HEK293 (cell line): ENCODE measurements at regions not wholly inside any gene's neighbourhood (a gene's known extent, or its start where the extent isn't known, plus 50 kb on each side); places are given as distances from the start of the nearest gene placed in this dataset.

Source experiments
- CTCF ChIA-PET: fragments of 350-600 bp; formaldehyde crosslinking; extraction: SDS; loops from one replicate; lab custom pipeline; 2021; ENCODE audit warnings: antibody characterized with exemption; lab: Yijun Ruan, JAX
- POLR2A ChIA-PET: fragments of 300-600 bp; formaldehyde crosslinking; extraction: SDS; loops from one replicate; lab custom pipeline; 2020; ENCODE audit warnings: antibody characterized with exemption, inconsistent platforms; lab: Yijun Ruan, JAX
- H3K27ac ChIP-seq: fragments of 200-500 bp; sonication (Bioruptor generic); 2 replicates; pipeline ENCODE4 v1.5.1; 2014; ENCODE audit warnings: low read depth, low read length, control low read depth, inconsistent platforms; ENCODE audit errors: extremely low read depth
- H3K36me3 ChIP-seq, 2 experiments: fragments of 200-500 bp in 1 of 2; sonication (Bioruptor generic) in 1 of 2; 1 replicate in 1 of 2; 2 replicates in 1 of 2; pipeline ENCODE4 v1.5.1; 2014 to 2017; ENCODE audit warnings: inconsistent platforms in 2 of 2, low read length in 2 of 2; ENCODE audit not compliant: control insufficient read depth in 2 of 2, insufficient read depth in 1 of 2
- H3K4me1 ChIP-seq: fragments of 200-500 bp; sonication (Bioruptor generic); 2 replicates; pipeline ENCODE4 v1.5.1; 2014; ENCODE audit warnings: mild to moderate bottlenecking, low read length, inconsistent platforms; ENCODE audit not compliant: control insufficient read depth, insufficient read depth
- H3K4me3 ChIP-seq: 2 replicates; pipeline ENCODE4 v1.5.1; 2011; ENCODE audit warnings: low read depth, mild to moderate bottlenecking, control low read depth, low read length, moderate library complexity
- H3K9me3 ChIP-seq: fragments of 200-500 bp; sonication (Bioruptor generic); 2 replicates; pipeline ENCODE4 v1.5.1; 2014; ENCODE audit warnings: low read depth, low read length, inconsistent platforms; ENCODE audit not compliant: control insufficient read depth, insufficient read depth
- HIC1 ChIP-seq: fragments of 450-650 bp; formaldehyde crosslinking; IDR thresholded peaks from 2 replicates; pipeline ENCODE4 v1.5.1; 2016; ENCODE audit warnings: missing biosample characterization, missing genetic modification characterization
- KLF10 ChIP-seq: fragments of 450-650 bp; IDR thresholded peaks from 2 replicates; pipeline ENCODE4 v1.5.1; 2018; ENCODE audit warnings: missing biosample characterization, mild to moderate bottlenecking, missing genetic modification characterization
- KLF17 ChIP-seq: fragments of 450-650 bp; formaldehyde crosslinking; IDR thresholded peaks from 2 replicates; pipeline ENCODE4 v1.5.1; 2016; ENCODE audit warnings: missing biosample characterization, missing genetic modification characterization
- REPIN1 ChIP-seq: fragments of 450-650 bp; formaldehyde crosslinking; IDR thresholded peaks from 2 replicates; pipeline ENCODE4 v1.5.1; 2017; ENCODE audit warnings: missing biosample characterization, missing genetic modification characterization, low read depth
- ZBTB11 ChIP-seq: fragments of 450-650 bp; formaldehyde crosslinking; conservative IDR thresholded peaks from 2 replicates; pipeline ENCODE4 v1.5.1; 2016; ENCODE audit warnings: low read depth, missing biosample characterization, missing genetic modification characterization
- ZBTB21 ChIP-seq: fragments of 450-650 bp; formaldehyde crosslinking; IDR thresholded peaks from 2 replicates; pipeline ENCODE4 v1.5.1; 2017; ENCODE audit warnings: missing biosample characterization, missing genetic modification characterization
- ZBTB48 ChIP-seq: fragments of 450-650 bp; formaldehyde crosslinking; IDR thresholded peaks from 2 replicates; pipeline ENCODE4 v1.5.1; 2016; ENCODE audit warnings: missing biosample characterization, missing genetic modification characterization
- ZNF146 ChIP-seq: fragments of 450-650 bp; formaldehyde crosslinking; IDR thresholded peaks from 2 replicates; pipeline ENCODE4 v1.5.1; 2016; ENCODE audit warnings: missing biosample characterization, missing genetic modification characterization
- ZNF239 ChIP-seq: fragments of 450-650 bp; formaldehyde crosslinking; IDR thresholded peaks from 2 replicates; pipeline ENCODE4 v1.5.1; 2016; ENCODE audit warnings: missing biosample characterization, missing genetic modification characterization
- ZNF324 ChIP-seq: fragments of 450-650 bp; formaldehyde crosslinking; IDR thresholded peaks from 2 replicates; pipeline ENCODE4 v1.5.1; 2016; ENCODE audit warnings: missing biosample characterization, missing genetic modification characterization
- ZNF404 ChIP-seq: fragments of 450-650 bp; formaldehyde crosslinking; IDR thresholded peaks from 2 replicates; pipeline ENCODE4 v1.5.1; 2017; ENCODE audit warnings: missing biosample characterization, missing genetic modification characterization
- ZNF623 ChIP-seq: fragments of 450-650 bp; formaldehyde crosslinking; IDR thresholded peaks from 2 replicates; pipeline ENCODE4 v1.5.1; 2016; ENCODE audit warnings: missing biosample characterization, missing genetic modification characterization
- ZNF645 ChIP-seq: fragments of 450-650 bp; formaldehyde crosslinking; IDR thresholded peaks from 2 replicates; pipeline ENCODE4; 2016; ENCODE audit warnings: missing biosample characterization, missing genetic modification characterization
- ZNF660 ChIP-seq: fragments of 450-650 bp; IDR thresholded peaks from 2 replicates; pipeline ENCODE4 v1.5.1; 2018; ENCODE audit warnings: missing biosample characterization, mild to moderate bottlenecking, missing genetic modification characterization
- ZNF701 ChIP-seq: fragments of 450-650 bp; formaldehyde crosslinking; IDR thresholded peaks from 2 replicates; pipeline ENCODE4 v1.5.1; 2016; ENCODE audit warnings: missing biosample characterization, missing genetic modification characterization
- ZNF707 ChIP-seq: fragments of 450-650 bp; formaldehyde crosslinking; IDR thresholded peaks from 2 replicates; pipeline ENCODE4 v1.5.1; 2016; ENCODE audit warnings: missing biosample characterization, missing genetic modification characterization
- ZNF747 ChIP-seq: fragments of 450-650 bp; formaldehyde crosslinking; IDR thresholded peaks from 2 replicates; pipeline ENCODE4 v1.5.1; 2016; ENCODE audit warnings: missing biosample characterization, missing genetic modification characterization

GRCh38 chr10:60459701-60460457, 70.2 kb upstream of the ANK3 start:
- Histone ChIP-seq H3K4me1 (no peaks in the 10 kb centered on the region), H3K9me3 (no peaks in the 10 kb centered on the region), H3K27ac (no peak overlapping the region), H3K4me3 (no peak overlapping the region), H3K36me3 (no peaks in the 10 kb centered on the region)
- no peak for TF ChIP-seq ZBTB48
- TF ChIP-seq ZNF660 (tag by site-specific recombination), result no peak
- TF ChIP-seq ZNF324 (tag by site-specific recombination), result no peak
- ChIA-PET POLR2A (no interaction called here), CTCF (no interaction called here)

GRCh38 chr10:60456053-60456452, 66.4 kb upstream of the ANK3 start:
- Histone ChIP-seq H3K4me3 (no peak overlapping the region), H3K27ac (no peak overlapping the region), H3K9me3 (no peaks in the 10 kb centered on the region), H3K36me3 (no peaks in the 10 kb centered on the region), H3K4me1 (no peaks in the 10 kb centered on the region)
- no peak for TF ChIP-seq ZNF623
- TF ChIP-seq ZNF747, result no peak
- TF ChIP-seq ZNF707 (tag by site-specific recombination), result no peak
- POLR2A ChIA-PET, result no interaction called here
- CTCF ChIA-PET, result interaction anchor here (0.7 kb wide), 2 partner anchors 488 to 557 kb away, joined by 3 read pairs; no protein-coding TSS in a partner anchor

- no peak overlapping the region for H3K27ac ChIP-seq
- H3K4me1 ChIP-seq, result no peaks in the 10 kb centered on the region
- POLR2A ChIA-PET, result no interaction called here
- CTCF ChIA-PET, result interaction anchor here (0.8 kb wide), 1 partner anchor 236 kb away, joined by 3 read pairs; no protein-coding TSS in a partner anchor
- no peak overlapping the region for H3K4me3 ChIP-seq
- H3K36me3 ChIP-seq, result no peaks in the 10 kb centered on the region
- no peak for TF ChIP-seq ZNF404 (tag by site-specific recombination)
- TF ChIP-seq KLF10 (tag by site-specific recombination), result no peak
- no peak for TF ChIP-seq ZNF239 (tag by site-specific recombination)
- TF ChIP-seq HIC1, result no peak
- no peak for TF ChIP-seq REPIN1 (tag by site-specific recombination)
- no peak for TF ChIP-seq ZBTB21 (tag by site-specific recombination)
- no peak for TF ChIP-seq ZBTB11 (tag by site-specific recombination)
- no peak for TF ChIP-seq ZNF701 (tag by site-specific recombination)
- no peak for TF ChIP-seq ZNF146 (tag by site-specific recombination)
- TF ChIP-seq ZNF645 (tag by site-specific recombination), result no peak
- no peak for TF ChIP-seq KLF17
- no peaks in the 10 kb centered on the region for H3K9me3 ChIP-seq
Observed at GRCh38 chr10:60454336-60454735, 64.7 kb upstream of the ANK3 start.
